Activated CD8-positive, alpha-beta memory T cell treated with anti-CD3 and anti-CD28 coated beads for 48 hours (primary cell): ENCODE measurements at regions not wholly inside any gene's neighbourhood (a gene's known extent, or its start where the extent isn't known, plus 50 kb on each side); places are given as distances from the start of the nearest gene placed in this dataset.
"Not testable (repeated sequence)": the region's sequence is repeated elsewhere in the genome, so short reads cannot be mapped to it uniquely, and the experiment has no call there.

Source experiments
- DNase-seq, 3 experiments: peaks; one replicate each; pipeline ENCODE4 v3.0.0-alpha.2; 2020; ENCODE audit warnings: low read depth in 2 of 3, low spot score in 2 of 3

DNA sequence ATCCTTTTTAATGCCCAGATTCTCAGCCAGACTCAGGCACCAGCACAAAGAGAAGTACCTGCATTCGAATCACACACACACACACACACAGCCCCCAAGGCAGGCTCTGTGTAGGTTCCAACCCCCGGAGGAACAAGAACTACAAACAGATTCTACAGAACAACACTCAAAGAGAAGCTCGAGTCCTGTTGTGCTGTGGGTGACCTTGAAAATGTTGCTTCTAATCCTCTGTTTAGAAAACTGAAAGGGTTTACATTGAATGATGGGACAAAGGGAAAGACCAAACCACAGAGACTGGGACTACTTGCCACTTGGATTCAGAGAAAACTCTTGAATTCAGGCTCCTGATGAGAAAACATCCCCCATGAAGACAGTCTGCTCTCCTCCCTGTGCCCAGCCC is 568.8 kb upstream of the C16orf82 start:
- no peak for DNase-seq

DNA sequence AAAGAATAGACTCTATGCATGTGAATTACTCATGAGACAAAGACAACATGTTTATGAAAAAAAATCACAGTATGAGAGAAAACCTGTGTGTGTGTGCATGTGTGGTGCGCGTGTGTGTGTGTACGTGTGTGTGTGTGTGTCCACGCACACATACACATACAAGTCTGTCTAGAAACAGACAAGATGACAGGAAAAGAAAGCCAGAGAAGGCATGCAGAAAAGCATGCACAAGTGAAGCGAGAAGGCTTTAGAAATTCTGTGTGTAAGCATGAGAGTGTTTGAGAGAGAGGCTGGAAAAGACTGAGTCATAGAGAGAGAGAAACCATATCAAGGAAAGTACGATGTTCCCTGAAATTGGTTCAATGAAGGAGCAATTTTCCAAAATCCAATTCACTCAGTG is 566.4 kb upstream of the C16orf82 start:
- DNase-seq = no peak

DNA sequence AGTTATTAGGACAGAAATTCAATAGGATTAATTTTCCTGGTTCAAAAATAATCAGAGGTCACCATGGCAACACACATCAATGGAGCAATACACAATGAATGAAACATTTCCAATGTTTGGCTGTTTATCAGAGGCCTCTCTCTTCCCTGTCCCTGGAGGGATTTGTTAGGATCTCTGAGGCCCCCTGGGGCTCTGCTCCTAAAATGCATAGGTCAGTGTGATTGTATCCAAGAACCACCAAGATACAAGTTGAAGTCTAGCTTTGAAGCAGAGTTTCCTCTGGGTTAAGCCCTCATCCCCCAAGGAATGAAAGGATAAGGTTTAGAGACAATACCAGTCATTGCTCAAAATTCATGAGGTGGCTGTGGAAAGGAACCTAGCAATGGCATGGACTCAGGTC is 561.2 kb upstream of the C16orf82 start:
- no peak for DNase-seq

DNA sequence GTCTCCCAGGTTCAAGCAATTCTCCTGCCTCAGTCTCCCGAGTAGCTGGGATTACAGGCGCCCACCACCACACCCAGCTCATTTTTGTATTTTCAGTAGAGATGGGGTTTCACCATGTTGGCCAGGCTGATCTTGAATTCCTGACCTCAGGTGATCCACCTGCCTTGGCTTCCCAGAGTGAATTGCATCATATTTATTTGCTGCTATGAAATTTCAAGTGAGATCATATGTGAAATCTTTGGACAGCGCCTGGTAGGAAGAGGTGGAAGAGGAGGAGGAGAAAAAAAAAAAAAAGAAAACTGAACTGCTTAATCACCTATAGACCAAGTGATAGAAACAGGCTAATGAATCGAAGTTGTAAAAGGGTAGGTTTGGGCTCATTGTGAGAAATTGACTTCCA is 557.8 kb upstream of the C16orf82 start:
- DNase-seq = not testable (repeated sequence)

DNA sequence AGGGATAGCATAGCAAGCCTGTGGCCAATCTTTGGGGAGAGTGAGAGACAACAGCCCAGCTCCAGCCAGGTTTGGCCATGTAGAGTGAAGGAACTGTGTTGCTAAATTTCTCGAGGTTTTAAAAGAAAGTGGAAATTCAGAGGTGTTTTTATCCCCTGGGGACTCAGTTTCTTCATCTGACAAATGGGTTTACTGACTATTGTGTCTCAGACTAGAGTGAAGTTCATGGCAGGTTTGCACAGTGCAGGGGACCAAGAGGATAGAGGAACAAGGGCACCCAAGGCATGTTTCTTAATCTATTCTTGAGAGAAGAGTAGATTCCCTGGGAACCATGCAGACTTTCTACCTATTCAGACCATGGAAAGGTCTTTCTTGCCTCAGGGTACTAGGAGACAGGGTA is 555.8 kb upstream of the C16orf82 start:
- no peak for DNase-seq

DNA sequence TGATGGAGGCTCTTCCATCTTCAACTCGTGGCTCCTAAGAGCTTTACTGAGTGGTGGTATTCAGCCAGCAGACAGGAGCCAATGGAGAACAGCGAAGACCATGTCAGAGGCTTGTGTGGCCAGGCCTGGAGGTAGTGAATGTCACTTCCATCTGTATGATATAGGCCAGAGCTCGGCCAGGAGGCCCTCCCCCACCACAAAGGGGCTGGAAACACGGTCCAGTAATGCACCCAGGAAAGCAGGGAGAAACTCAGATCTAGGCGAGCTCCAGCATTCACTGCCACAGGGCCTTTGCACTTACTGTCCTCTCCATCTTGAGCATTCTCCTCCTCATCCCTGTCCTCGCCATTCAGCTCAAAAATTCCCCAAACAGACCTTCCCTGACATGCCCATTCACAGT is 555.3 kb upstream of the C16orf82 start:
- no peak for DNase-seq

DNA sequence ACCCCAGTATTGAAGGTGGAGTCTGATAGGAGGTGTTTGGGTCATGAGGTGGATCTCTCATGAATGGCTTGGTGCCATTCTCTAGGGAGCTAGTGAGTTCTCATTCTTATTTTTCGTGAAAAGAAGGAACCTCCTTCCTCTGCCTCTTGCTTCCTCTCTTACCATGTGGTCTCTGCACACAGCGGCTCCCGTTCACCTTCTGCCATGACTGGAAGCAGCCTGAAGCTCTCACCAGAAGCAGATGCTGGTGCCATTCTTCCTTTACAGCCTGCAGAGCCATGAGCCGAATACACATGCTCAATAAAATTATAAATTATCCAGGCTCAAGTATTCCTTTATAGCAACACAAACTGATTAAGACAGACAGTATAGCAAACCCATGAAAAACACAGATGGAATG is 545.1 kb upstream of the C16orf82 start:
- DNase-seq = no peak

DNA sequence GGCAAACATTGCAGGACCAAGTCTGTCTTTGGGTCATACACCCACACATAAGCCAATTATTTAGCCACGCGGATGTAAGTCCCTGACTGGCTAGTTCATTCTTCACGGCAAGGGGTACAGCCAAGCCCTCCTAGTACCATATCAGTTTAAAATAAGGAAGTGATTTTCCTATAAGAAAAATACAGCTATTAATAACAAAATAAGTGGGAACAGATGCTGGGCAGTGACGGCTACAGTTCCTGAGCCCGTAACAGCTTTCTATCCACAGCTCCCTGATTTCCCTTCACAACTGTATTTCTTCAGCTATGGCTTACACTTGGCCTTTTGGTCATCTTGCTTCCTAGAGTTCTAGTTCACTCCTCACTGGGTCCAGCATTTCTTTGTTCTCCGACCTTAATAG is 542.4 kb upstream of the C16orf82 start:
- DNase-seq = no peak

DNA sequence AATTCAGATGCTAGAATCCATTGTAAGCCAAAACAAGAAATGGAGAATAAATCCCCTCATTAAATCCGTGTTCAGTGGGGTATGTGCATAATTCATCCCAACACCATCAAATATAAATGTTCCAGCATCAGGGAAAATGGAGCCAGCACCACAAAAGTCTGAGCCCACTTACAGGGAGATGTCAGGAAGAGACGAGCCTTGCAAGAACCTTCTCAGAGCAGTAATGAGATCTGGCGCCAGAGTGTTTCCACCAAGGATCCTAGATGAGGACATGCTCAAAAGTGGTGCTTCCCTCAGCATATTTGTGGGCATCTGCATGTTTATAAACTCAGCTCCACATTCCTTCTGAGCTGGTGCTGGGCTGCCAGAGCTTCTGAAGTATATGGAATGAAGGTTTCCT is 541.9 kb upstream of the C16orf82 start:
- DNase-seq = no peak

DNA sequence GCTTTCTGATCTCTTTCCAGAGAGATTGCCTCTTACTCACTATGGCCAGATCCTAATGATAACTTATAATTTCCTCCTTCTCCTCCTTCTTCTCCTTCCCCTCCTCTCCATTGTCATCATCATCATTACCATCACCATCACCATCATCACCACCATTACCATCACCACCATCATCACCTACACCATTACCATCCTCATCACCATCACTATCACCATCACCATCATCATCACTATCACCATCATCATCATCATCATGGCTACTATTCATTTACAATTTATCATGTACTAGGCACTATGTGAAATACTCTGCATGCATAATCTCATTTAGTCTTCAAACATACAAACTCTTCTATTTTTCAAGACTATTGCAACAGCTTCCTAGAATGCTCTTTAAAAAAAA is 540.9 kb upstream of the C16orf82 start:
- DNase-seq = no peak

DNA sequence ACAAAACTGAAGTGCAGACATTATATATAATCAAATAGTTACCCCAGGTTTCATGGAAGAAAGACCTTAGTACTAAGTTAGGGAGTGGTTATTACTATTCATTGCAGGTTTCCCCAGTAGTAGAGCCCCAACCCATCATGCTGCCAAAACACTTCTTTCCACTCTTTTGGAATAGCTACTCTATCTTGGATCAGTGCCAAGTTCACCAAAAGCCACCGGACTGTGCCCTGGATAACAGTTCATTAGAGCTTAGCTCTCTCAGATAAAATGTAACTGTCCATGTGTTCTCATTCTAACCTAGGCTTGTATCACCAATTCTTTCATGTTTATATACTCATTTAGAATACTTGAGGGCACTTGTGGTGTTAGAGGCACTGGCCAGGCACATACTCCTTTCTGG is 540.1 kb upstream of the C16orf82 start:
- DNase-seq = no peak

DNA sequence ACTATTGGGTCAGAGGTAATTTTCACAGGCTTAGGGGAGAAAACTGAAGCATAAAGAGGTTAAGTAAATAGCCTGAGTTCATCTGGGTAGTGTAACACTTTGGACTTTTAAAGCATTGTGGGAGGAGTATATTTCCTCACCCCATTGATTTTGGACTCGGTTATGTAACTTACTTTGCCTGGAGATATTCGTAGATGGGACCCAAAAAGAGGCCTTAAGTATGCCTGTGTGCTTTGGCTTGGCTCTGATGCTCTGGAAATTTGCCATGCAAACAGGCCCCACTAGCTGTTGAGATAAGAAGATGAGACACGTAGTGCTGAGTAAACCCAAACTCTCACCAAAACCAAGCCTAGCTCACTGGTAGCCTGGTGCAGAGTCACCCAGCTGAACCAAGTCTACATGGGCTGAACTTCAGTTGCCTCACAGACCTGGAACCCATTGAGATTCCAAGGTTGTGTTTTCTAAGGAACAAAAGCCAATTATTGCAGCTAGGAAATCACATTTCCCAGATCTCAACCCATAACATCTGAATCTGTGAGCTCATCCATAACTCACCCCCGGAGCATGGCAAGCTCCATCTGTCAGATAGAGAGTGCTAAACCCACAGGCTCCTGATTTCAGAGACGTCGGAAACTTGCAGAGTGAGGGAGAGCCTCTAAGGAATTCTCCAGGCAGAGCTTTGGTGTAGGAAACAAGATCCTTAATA is 536.0 kb upstream of the C16orf82 start:
- no peak for DNase-seq

DNA sequence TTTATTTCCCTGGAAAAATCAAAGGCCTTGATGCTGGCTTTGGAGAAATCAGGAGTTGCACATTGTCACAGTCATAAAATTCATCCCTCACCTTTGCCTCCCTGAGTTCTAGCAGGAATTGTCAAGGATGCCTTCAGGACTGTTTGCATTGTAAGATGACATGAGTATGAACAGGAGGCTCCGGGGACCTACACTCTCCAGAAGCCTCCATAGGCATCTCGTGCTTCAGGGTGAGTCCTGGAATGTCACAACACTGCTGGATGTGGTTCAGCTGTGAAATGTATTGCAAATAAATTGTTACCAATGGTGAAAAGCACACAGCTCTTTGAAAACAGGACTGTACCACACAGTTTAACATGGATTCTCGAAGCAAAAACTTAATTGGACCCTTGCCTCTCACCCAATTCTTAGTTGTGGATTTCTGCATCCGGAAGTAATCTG is 535.4 kb upstream of the C16orf82 start:
- no peak for DNase-seq

DNA sequence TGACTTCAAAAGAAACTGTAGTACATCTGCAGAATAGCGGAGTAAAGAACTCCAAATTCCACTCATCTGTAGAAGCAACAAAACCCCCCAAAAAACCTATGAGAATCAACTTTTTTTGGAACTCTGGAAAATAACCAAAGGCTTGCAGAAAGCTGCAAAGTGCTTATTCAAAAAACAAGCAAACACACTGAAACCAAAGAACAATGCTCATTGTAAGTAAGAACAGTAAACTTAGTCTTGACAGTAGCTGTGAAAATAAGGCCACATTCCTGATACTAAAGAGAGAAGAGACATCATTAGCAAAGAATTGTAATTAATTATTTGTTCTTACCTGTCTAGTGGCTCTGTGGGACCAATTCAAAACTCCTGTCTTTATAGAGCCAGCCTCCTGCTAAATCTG is 534.3 kb upstream of the C16orf82 start:
- no peak for DNase-seq

DNA sequence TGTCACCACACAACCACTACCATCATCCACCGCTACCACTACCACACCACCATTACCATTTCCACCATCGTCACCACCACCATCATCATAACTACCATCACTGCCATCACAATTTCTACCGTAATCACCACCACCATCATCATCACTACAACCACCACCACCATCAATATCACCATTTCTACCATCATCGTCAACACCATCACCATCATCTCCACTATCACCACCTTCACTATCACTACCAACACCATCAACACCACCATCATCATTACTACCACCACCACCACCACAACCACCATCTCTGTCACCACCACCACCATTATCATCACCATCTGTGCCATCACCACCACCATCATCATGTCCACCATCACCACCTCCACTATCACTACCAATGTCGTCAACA is 524.5 kb upstream of the C16orf82 start:
- DNase-seq = no peak

DNA sequence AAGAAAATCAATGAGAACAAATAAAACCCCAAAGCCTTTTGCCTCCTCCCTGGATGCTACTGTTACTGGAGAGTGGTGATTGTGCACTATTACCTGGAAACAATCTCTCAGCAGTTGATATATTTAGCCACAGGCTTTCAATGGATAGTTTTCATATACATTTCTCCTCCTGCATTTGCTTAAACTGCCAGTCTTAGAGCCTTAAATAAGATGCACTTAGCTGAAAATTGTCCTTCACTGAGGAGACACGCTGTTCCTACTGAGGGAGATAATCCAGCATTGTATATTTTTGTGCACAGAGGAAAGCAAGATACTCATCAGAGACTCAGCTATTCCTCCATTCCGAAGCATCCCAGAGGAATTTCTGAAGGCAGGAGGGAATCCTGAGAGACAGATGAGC is 520.2 kb upstream of the C16orf82 start:
- no peak for DNase-seq

DNA sequence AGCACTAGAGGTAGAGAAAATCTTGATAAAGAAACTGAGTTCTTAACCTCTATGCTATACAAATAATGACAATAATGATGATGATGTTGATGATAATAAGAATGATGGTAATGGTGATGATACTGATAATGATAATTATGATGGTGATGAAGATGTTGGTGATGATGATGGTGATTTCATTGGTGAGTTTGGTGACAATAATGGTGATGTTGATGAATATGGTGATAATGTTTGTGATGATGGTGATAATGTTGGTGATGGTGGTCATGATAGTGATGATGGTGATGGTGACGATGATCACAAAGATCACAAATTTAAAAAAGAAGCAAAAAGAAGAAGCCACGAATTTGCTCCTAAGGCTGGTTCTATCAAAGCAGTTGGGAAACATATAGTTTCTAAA is 519.0 kb upstream of the C16orf82 start:
- DNase-seq = no peak

DNA sequence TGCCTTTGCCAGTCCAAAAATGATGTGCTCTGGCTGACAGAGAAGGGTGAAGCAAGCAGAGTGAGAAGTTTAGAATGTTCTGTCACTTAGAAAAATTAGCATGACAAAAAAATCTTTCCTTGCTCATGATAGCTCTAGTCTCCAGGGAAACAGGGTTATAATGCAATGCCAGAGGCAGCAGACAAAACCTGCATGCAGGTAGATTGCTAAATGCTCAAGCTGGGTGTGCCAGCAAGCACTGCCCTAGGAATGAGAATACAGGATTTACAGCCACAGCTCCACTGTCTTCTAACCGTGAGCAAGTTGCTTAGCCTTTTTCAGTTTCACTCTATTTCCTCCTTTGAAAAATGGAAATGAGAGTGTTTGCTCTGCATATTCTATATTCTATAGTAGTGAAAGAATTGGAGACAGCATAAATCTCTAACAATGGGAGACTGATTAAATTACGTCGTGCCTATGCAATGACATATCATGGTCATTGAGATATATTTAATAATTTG is 516.6 kb upstream of the C16orf82 start:
- DNase-seq = no peak

DNA sequence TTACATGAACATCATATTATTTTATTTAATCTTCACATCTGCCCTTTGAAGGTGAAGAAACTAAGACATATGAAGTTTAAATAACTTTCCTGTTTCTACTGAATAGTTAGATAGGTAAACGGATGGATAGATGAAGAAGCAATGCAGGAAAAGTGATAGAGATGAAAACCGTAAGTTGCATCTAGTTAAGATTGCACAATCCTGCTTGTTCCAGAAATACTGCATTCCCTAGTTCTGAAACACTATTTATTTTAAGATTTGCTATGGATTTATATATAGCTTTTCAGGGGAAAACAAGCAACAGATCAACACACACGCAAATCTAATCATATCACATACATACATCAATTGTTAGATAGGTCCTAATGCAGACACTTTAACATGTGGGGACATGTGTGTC is 512.7 kb upstream of the C16orf82 start:
- no peak for DNase-seq

DNA sequence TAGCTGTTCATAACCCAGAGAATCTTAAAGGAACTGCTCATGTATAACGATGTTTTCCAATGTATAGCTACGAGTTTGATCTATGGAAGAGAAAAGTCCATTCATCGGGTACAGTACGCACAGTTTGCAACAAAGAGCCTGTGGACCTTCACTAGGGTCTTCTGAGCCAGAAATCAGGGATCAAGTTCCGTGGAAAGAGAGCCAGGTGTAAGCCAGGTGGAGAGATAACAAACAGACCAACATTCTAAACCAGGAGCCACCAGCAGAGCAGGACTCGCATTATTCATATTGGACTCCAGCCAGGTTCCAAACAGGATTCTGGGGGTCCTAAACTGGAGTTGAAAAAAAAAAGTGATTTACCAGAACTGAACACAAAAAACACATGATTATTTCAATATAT is 505.4 kb upstream of the C16orf82 start:
- no peak for DNase-seq

DNA sequence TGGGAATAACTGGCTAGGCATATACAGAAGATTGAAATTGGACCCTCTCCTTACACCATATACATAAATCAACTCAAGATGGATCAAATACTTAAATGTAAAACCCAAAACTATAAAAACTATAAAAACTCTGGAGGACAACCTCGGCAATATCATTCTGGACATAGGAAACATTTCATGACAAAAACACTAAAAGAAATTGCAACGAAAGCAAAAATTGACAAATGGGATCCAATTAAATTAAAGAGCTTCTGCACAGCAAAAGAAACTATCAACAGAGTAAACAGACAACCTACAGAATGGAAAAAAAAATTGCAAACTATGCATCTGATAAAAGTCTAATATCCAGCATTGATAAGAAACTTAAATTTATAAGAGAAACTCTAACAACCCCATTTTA is 503.7 kb upstream of the C16orf82 start:
- no peak for DNase-seq

DNA sequence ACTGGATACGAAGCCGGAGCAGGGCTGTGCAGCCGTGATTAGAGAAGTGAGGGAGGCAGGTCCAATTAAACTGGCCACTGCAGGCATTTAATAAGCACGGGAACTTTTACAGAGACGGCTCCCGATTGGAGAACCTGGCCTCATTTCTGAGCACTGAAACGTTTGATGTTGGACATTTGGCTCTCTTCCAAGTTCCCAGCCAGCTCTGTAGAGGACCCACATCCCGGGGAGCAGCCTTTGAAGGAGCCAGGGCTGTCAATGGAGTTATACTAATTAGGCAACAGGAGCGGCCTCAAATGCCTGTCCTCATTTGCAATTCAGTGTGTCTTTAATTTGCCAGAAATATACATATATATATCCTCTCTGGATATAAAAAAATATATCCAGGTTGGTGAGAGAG is 499.4 kb upstream of the C16orf82 start:
- no peak for DNase-seq

DNA sequence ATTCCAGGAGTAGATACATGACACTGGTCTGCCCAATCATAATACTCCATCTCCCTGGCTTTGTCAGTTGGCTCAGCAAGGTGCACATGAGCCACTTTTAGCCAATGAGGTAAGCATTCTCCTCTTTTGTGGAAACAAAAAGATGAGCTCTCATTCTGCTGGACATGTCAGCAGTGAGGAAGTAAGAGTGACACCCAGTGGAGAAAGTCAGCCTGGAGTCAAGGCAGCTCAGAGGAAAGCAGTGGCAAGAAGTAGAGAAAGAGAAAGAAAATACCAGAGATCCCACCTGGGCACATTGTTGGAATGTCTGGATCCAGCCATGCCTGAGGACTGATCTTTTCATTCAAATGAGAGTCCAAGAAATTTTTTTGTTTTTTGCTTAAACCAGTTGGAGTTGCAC is 496.9 kb upstream of the C16orf82 start:
- DNase-seq = no peak

DNA sequence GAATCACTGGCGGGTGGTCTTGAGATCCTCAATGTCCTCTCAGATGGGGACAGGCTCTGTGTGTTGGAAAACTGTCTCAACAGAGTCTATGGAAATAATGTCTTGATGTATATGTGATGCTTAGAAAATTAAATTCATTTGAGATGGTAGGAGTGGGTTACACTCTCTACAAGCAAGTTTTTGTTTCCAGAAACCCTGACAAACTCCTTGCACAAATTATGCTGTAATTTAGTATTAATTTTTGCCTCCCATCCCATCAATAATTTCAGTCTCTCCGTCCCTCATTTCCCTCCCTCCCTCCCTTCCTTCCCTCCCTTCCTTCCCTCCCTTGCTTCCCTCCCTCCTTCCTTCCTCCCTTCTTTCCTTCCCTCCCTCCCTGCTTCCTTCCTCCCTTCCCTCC is 488.0 kb upstream of the C16orf82 start:
- no peak for DNase-seq
